ENCODE measurements at regions not wholly inside any gene's neighbourhood (a gene's known extent, or its start where the extent isn't known, plus 50 kb on each side); places are given as distances from the start of the nearest gene placed in this dataset.

- Histone ChIP-seq H3K79me2 (ENCODE audit: insufficient read depth, low read length) (no peaks in the 10 kb centered on the region), H3K36me3 (ENCODE audit: control insufficient read depth in 1 of 2, insufficient read depth in 2 of 2, low read length in 2 of 2) (no peaks in the 10 kb centered on the region), H3K9me3 (ENCODE audit: control insufficient read depth in 1 of 2, insufficient read depth in 1 of 2, low read depth in 1 of 2, low read length in 2 of 2) (no peaks in the 10 kb centered on the region), H3K4me2 (ENCODE audit: low read length) (no peak overlapping the region), H3K27me3 (ENCODE audit: insufficient read depth, low read length) (no peaks in the 10 kb centered on the region), H2AFZ (ENCODE audit: low read depth, low read length, poor library complexity, severe bottlenecking) (no peak overlapping the region), H3K9me2 (ENCODE audit: insufficient read depth) (no peaks in the 10 kb centered on the region), H3K4me1 (ENCODE audit: control insufficient read depth in 1 of 2, insufficient read depth in 2 of 2, low read length in 2 of 2) (no peaks in the 10 kb centered on the region), H3K27ac (ENCODE audit: low read depth, low read length) (no peak overlapping the region), H4K20me1 (ENCODE audit: insufficient read depth) (no peaks in the 10 kb centered on the region), H3K9ac (ENCODE audit: low read length) (no peak overlapping the region), H3K4me3 (replicated peaks in 1 of 2; ENCODE audit: low read depth in 1 of 2, low read length in 2 of 2) (no peak overlapping the region)
- ChIA-PET RAD21 (ENCODE audit: low non-redundant PET in 1 of 2, low total read pairs in 2 of 2, uncharacterized antibody in 2 of 2, unreplicated experiment in 2 of 2) (no interaction called here), POLR2A (no interaction called here), CTCF (no interaction called here)
- intact Hi-C loops (cut with micrococcal nuclease): no loop called here
- DNase-seq (ENCODE audit: low read depth, low spot score) (no peak), ATAC-seq (no peak)
- TF ChIP-seq REST (IDR thresholded peaks at IDR 0.05; ENCODE audit: low read depth): no peak
- no peak for TF ChIP-seq SP1 (IDR thresholded peaks at IDR 0.05; ENCODE audit: low read depth)
- no peak for TF ChIP-seq TCF7L2 (IDR thresholded peaks at IDR 0.05; ENCODE audit: borderline replicate concordance, extremely low read depth, insufficient read depth, insufficient read length)
- no peak for TF ChIP-seq YY1 (IDR thresholded peaks at IDR 0.05; ENCODE audit: extremely low read depth, insufficient replicate concordance, low read depth, low read length)
- TF ChIP-seq ATF3 (IDR thresholded peaks at IDR 0.05): no peak
- no peak for TF ChIP-seq POLR2A (IDR thresholded peaks at IDR 0.05; ENCODE audit: borderline replicate concordance, extremely low read depth, insufficient read depth, insufficient read length)
- TF ChIP-seq EZH2 (IDR thresholded peaks at IDR 0.05): no peak
- no peak for TF ChIP-seq CBX3 (IDR thresholded peaks at IDR 0.05; ENCODE audit: low read depth)
- TF ChIP-seq EZH2phosphoT487 (IDR thresholded peaks at IDR 0.05; ENCODE audit: borderline replicate concordance): no peak
- no peak for TF ChIP-seq ELF1 (IDR thresholded peaks at IDR 0.05; ENCODE audit: borderline replicate concordance, low read depth)
- TF ChIP-seq ZNF274 (IDR thresholded peaks at IDR 0.05; ENCODE audit: low read depth, low read length): no peak
- TF ChIP-seq FOSL1 (IDR thresholded peaks at IDR 0.05; ENCODE audit: low read depth): no peak
- TF ChIP-seq CEBPB (IDR thresholded peaks at IDR 0.05; ENCODE audit: low read depth): no peak
- TF ChIP-seq ZFX (IDR thresholded peaks at IDR 0.05): no peak
- TF ChIP-seq POLR2AphosphoS5 (IDR thresholded peaks at IDR 0.05; ENCODE audit: low read depth, low read length): no peak
- no peak for TF ChIP-seq MAX (IDR thresholded peaks at IDR 0.05)
- BruUV-seq (replicated peaks): no TSS peak
Measured at GRCh38 chrX:13151828-13152517, 107.6 kb upstream of the FAM9C start.

Data from HCT116 (cell line).